NB4 (cell line): ENCODE measurements at regions not wholly inside any gene's neighbourhood (a gene's known extent, or its start where the extent isn't known, plus 50 kb on each side); places are given as distances from the start of the nearest gene placed in this dataset.

Experiments
- MAX ChIP-seq: IDR thresholded peaks from 2 replicates; pipeline ENCODE4 v1.6.1; 2011; ENCODE audit warnings: low read depth, low read length
- POLR2A ChIP-seq: IDR thresholded peaks from 2 replicates; pipeline ENCODE4 v1.6.1; 2011; ENCODE audit warnings: mild to moderate bottlenecking; ENCODE audit not compliant: insufficient read length; ENCODE audit errors: extremely low read depth
- TF ChIP-seq, protein P1 (sequence below): IDR thresholded peaks from one replicate; pipeline ENCODE4 v1.5.1; 2012; ENCODE audit warnings: low read depth, low read length

GRCh38 chr5:17910318-17910717, 276.1 kb downstream of the TAF11L14 start:
- TF ChIP-seq, protein P1, sequence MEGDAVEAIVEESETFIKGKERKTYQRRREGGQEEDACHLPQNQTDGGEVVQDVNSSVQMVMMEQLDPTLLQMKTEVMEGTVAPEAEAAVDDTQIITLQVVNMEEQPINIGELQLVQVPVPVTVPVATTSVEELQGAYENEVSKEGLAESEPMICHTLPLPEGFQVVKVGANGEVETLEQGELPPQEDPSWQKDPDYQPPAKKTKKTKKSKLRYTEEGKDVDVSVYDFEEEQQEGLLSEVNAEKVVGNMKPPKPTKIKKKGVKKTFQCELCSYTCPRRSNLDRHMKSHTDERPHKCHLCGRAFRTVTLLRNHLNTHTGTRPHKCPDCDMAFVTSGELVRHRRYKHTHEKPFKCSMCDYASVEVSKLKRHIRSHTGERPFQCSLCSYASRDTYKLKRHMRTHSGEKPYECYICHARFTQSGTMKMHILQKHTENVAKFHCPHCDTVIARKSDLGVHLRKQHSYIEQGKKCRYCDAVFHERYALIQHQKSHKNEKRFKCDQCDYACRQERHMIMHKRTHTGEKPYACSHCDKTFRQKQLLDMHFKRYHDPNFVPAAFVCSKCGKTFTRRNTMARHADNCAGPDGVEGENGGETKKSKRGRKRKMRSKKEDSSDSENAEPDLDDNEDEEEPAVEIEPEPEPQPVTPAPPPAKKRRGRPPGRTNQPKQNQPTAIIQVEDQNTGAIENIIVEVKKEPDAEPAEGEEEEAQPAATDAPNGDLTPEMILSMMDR = no peak
- TF ChIP-seq POLR2A (no peak), MAX (no peak)
